DOHH2 (cell line): ENCODE measurements at regions not wholly inside any gene's neighbourhood (a gene's known extent, or its start where the extent isn't known, plus 50 kb on each side); places are given as distances from the start of the nearest gene placed in this dataset.

Source experiments
- CTCF ChIP-seq: fragments of 200-600 bp; sonication (generic); IDR thresholded peaks from one replicate; pipeline ENCODE4 v1.5.1; 2014; ENCODE audit warnings: antibody characterized with exemption, mild to moderate bottlenecking, low read depth, low read length; ENCODE audit not compliant: poor library complexity, severe bottlenecking
- EZH2phosphoT487 ChIP-seq: fragments of 200-600 bp; sonication (generic); IDR thresholded peaks from 2 replicates; pipeline ENCODE4 v1.6.1; 2017; ENCODE audit warnings: borderline replicate concordance, mild to moderate bottlenecking, antibody characterized with exemption, low read length, moderate library complexity, mixed read lengths

GRCh38 chr2:104638190-104638858 is 215.6 kb upstream of the POU3F3 start:
- TF ChIP-seq CTCF: no peak
- no peak for TF ChIP-seq EZH2phosphoT487
